Endodermal cell (in vitro differentiated cells): ENCODE measurements at regions not wholly inside any gene's neighbourhood (a gene's known extent, or its start where the extent isn't known, plus 50 kb on each side); places are given as distances from the start of the nearest gene placed in this dataset.
A peak's percentile ranks its signal among the peaks of the same experiment; 100 is the strongest.

ENCODE experiments used
- DNase-seq: peaks from one replicate; pipeline ENCODE4 v3.0.0-alpha.2; 2017
- H3K27ac ChIP-seq: 2 replicates; pipeline ENCODE4 v1.5.1; 2013; ENCODE audit warnings: mild to moderate bottlenecking, low read depth, low read length, moderate library complexity
- H3K27me3 ChIP-seq: 2 replicates; pipeline ENCODE4 v1.6.1; 2013; ENCODE audit warnings: mild to moderate bottlenecking, low read length, moderate library complexity; ENCODE audit not compliant: insufficient read depth, control insufficient read depth, poor library complexity, severe bottlenecking
- H3K36me3 ChIP-seq: 2 replicates; pipeline ENCODE4 v1.7.0; 2013; ENCODE audit warnings: mild to moderate bottlenecking, low read length, moderate library complexity; ENCODE audit not compliant: control insufficient read depth, insufficient read depth
- H3K4me1 ChIP-seq: one replicate; pipeline ENCODE4 v1.7.0; 2013; ENCODE audit warnings: low read length; ENCODE audit not compliant: control insufficient read depth, insufficient read depth
- H3K4me3 ChIP-seq: 2 replicates; pipeline ENCODE4 v1.5.1; 2013; ENCODE audit warnings: mild to moderate bottlenecking, low read length, moderate library complexity
- H3K9ac ChIP-seq: 2 replicates; pipeline ENCODE4 v1.6.1; 2013; ENCODE audit warnings: mild to moderate bottlenecking, low read length, moderate library complexity; ENCODE audit not compliant: poor library complexity, severe bottlenecking; ENCODE audit errors: extremely low read depth
- H3K9me3 ChIP-seq: 2 replicates; pipeline ENCODE4 v1.6.1; 2013; ENCODE audit warnings: mild to moderate bottlenecking, low read length, moderate library complexity; ENCODE audit not compliant: control insufficient read depth
- H3K27ac Mint-ChIP-seq: 2 replicates; pipeline ENCODE4 v1.8.0; 2020; ENCODE audit warnings: mixed read lengths
- H3K27me3 Mint-ChIP-seq: 2 replicates; pipeline ENCODE4 v1.8.0; 2021; ENCODE audit warnings: mild to moderate bottlenecking, mixed read lengths; ENCODE audit not compliant: insufficient read depth
- H3K36me3 Mint-ChIP-seq: 2 replicates; pipeline ENCODE4 v1.8.0; 2020; ENCODE audit warnings: low read depth, mixed read lengths
- H3K4me1 Mint-ChIP-seq: 2 replicates; pipeline ENCODE4 v1.8.0; 2020; ENCODE audit warnings: mixed read lengths
- H3K4me3 Mint-ChIP-seq: 2 replicates; pipeline ENCODE4 v1.8.0; 2020; ENCODE audit warnings: mild to moderate bottlenecking, moderate library complexity, mixed read lengths
- H3K9me3 Mint-ChIP-seq: 2 replicates; pipeline ENCODE4 v1.8.0; 2020; ENCODE audit warnings: mild to moderate bottlenecking, mixed read lengths
- CTCF ChIP-seq: fragments of 200-600 bp; sonication (generic); conservative IDR thresholded peaks from 2 replicates; pipeline ENCODE4 v1.5.0; 2021; ENCODE audit warnings: antibody characterized with exemption, mild to moderate bottlenecking
- WGBS, 2 experiments: methylation state at CpG; one replicate each; pipeline versions ENCODE4 v1.1.5 to v1.1.7; 2013; ENCODE audit warnings: missing lambda C conversion rate in 2 of 2, mixed read lengths in 1 of 2; ENCODE audit not compliant: insufficient coverage in 1 of 2, insufficient read length in 1 of 2; 5-methylcytosine and 5-hydroxymethylcytosine counted together
- microRNA-seq: library from miRNA; unstranded; fragments of <30 nt; microRNA quantifications from one replicate; pipeline ENCODE4 v1.2.0, GENCODE V29; 2020; ENCODE audit warnings: borderline microRNAs expressed

GRCh38 chrX:146264763-146265375, 447.2 kb downstream of the SLITRK2 start:
- Mint-ChIP-seq H3K9me3 (peaks cover 36% of the 10 kb centered on the region), H3K4me3 (no peak overlapping the region), H3K36me3 (no peaks in the 10 kb centered on the region), H3K27ac (no peak overlapping the region), H3K4me1 (no peaks in the 10 kb centered on the region), H3K27me3 (no peaks in the 10 kb centered on the region)
- H3K4me3 ChIP-seq = no peak overlapping the region
- DNase-seq = no peak
- no peaks in the 10 kb centered on the region for H3K36me3 ChIP-seq
- no peaks in the 10 kb centered on the region for H3K27me3 ChIP-seq
- no peak overlapping the region for H3K9ac ChIP-seq
- WGBS, 2 experiments = 68% methylated on average over 8 of the region's 8 CpGs; no CpG with 5 or more reads in 1 of the 2 experiments
- TF ChIP-seq CTCF = no peak
- H3K27ac ChIP-seq = no peak overlapping the region
- H3K4me1 ChIP-seq = no peaks in the 10 kb centered on the region
- H3K9me3 ChIP-seq = peaks cover 9% of the 10 kb centered on the region

- Mint-ChIP-seq H3K4me3 (no peak overlapping the region), H3K36me3 (no peaks in the 10 kb centered on the region), H3K27ac (no peak overlapping the region), H3K27me3 (no peaks in the 10 kb centered on the region), H3K4me1 (no peaks in the 10 kb centered on the region), H3K9me3 (peaks cover 60% of the 10 kb centered on the region)
- Histone ChIP-seq H3K9me3 (peaks cover 11% of the 10 kb centered on the region), H3K27me3 (no peaks in the 10 kb centered on the region), H3K9ac (no peak overlapping the region), H3K27ac (no peak overlapping the region), H3K4me1 (no peaks in the 10 kb centered on the region), H3K36me3 (no peaks in the 10 kb centered on the region), H3K4me3 (no peak overlapping the region)
- peak; percentile 67 for TF ChIP-seq CTCF
- peak; percentile 66 for DNase-seq
- WGBS, 2 experiments = 20% methylated on average over 1 of the region's 2 CpGs; no CpG with 5 or more reads in 1 of the 2 experiments
These were observed 460.8 kb downstream of the SLITRK2 start for GRCh38 chrX:146278381-146278780.

Small RNA genes lying in the stretch of these regions (microRNA-seq; reads per million reads assigned to microRNA genes)
- gene MIR888 (11.1 reads per million, percentile 47 among the genes with 10 or more reads in this experiment), gene MIR890 (2.5 reads per million, percentile 16 among the genes with 10 or more reads in this experiment), gene MIR891A (3.1 reads per million, percentile 22 among the genes with 10 or more reads in this experiment), gene MIR891B (0.44 reads per million), gene MIR892A (6.5 reads per million, percentile 38 among the genes with 10 or more reads in this experiment), gene MIR892B (2.1 reads per million, percentile 10 among the genes with 10 or more reads in this experiment), gene MIR892C (0.44 reads per million)
